SIG-M5 treated with dmso at 0.1 percent for 504 hours (cell line): ENCODE measurements at regions not wholly inside any gene's neighbourhood (a gene's known extent, or its start where the extent isn't known, plus 50 kb on each side); places are given as distances from the start of the nearest gene placed in this dataset.

Source experiments
- DNase-seq: peaks from one replicate; lab custom pipeline; 2025; ENCODE audit not compliant: unreplicated experiment; lab: John Stamatoyannopoulos, UW

DNA sequence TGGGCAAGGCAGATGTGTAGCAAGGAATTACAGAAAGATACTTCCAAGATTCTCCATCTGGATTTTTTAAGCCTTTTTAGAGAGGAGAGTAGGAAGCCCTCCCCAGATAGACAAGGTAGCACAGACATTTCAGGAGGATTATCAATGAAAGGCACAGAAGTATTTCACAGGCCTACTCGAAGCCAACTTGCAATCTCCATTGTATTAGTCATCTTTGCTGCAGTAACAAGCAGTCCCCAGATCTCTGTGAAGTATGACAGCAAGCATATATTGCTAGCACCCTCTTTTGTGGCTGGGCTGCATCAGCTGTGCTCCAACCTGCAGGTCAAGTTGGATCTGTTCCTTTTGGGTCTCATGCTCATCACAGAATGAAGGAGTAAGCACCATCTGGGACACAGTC is 101.6 kb downstream of the MAF start:
- no peak for DNase-seq

DNA sequence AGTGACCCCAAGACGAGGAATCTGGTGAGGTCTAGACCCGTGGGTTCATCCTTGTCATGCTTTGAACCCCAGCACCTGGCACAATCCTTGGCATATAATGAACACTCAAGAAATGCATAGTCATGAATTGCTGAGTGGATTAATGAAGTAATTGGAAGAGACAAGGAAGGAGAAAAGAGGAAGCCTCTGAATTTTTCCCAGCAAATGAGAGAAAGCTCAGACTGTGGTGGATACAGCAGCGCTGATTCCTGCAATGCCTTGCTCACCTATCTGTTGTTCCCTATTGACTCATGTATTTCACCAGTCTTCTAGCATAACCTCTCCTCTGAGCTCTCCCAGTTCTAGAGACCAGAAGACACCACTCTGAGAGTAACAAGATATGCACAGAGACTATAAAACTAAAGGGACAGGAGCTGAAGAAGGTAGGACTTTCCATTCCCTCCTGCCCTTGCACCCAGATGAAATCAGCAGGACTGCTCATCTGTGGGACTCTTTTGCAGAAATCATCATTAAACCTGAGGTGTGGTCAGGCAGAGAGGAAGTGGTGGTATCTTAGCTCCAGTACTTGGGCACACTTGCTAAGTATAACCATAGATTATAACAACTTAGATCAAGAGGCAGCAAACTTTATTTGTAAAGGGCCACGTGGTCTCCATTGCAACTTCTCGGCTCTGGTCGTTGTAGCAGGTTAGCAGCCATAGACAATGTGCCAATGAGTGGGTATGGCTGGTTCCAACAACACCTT is 102.8 kb downstream of the MAF start:
- no peak for DNase-seq

DNA sequence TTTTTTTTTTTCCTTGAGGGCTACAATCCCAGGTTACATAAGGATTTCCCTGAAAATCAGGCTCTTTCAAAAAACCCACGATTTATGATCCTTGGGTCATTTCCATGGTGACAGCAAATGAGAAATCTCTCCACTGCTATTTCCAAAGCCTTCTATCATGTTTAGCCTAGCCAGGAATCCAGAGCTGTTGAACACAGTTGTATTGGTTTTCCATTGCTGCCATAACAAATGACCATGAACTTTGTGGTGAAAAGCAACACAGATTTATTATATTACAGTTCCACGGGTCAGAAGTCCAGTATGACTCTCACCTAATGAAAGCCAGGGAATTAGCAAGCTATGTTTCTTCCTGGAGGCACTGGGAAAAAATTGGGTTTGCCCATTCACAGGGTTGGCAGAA is 106.6 kb downstream of the MAF start:
- no peak for DNase-seq

DNA sequence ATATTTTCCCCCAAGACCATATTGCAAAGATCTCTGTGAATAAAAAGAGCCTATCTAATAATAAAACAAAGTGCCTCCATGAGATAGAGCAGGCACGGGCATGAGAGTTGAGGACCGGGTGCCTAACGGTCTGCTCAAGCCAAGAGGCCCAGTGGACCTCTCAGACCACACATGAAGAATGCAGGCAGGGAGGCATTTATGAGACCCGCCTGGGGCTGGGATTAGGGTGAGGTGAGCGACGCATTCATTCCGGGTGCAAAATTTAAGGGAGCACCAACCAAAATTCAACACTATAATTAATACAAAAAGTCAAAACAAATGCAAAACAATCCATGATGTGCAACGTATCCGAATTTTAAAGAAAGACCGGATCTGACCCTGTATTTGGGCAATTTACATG is 108.5 kb downstream of the MAF start:
- DNase-seq = no peak

DNA sequence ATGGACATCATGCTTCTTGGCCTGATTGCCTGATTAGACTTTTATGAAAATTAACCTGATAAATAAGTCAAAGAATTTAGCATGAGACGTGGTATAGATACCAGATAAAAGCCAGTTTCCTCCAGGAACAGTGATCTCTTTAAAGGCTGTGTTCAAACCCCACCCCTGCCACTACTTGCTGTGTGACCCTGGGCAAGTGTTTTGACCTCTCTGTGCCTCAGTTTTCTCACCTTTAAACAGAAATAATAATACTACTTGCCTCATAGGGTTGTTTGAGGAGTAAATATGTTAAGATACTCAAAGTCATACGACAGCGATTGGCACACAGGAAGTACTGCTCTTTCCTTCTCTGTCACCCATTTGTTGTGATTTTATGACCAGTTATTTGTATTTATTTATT is 115.5 kb downstream of the MAF start:
- no peak for DNase-seq

DNA sequence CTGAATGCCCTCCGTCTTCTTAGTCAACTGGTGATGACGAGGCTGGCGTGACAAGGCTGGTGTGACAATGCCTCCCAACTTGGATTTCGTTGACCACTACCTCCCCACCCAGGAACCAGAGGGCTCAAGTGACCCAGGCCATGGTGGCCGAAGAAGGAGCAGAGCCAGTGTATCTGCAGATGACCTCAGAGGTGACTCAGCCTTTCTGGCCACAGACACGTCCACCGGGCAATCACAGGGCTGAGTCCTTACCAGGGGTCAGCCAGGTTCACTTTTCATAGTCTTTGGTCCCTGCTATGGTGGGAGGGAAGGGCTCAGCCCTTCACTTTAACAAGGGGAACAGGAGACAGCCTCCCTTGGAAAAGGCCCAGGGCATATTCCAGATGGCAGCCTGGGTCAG is 116.3 kb downstream of the MAF start:
- DNase-seq = no peak

DNA sequence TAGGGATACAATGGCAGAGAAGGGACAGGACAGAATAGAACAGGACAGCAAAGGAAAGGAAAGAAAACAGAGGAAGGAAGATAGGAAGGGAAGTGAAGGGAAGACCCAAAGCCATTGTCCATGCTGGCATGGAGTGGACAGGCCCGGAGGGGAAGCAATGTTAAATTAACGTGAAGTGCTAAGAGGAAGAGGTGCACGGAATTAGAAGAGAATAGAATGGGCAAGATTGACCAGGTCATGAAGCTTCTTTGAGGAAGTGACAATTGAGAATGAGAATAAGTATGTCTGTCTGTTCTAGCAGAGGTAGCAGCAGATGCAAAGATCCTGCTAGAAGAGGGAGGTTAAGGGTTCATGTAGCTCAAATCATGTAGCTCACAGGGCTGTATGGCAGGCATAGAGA is 117.2 kb downstream of the MAF start:
- no peak for DNase-seq

DNA sequence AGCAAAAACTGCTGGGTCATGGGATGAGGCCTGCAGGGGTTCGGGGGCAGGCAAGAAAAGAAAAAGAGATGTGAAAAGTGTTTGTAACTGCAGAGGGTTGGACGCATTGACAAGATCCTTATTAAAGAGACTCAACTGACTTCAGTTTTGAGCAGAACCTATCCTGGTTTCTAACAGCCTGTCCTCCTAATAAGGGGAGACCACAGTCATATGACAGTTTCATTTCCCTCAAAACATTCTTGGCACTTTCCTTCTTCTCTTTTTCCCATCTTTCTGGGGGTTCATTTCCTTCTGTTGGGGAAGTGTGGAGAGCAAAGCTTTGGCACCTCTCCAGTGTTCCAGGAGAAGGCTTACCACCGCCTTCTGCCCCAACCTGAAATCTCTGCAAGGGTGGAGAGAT is 118.5 kb downstream of the MAF start:
- no peak for DNase-seq

DNA sequence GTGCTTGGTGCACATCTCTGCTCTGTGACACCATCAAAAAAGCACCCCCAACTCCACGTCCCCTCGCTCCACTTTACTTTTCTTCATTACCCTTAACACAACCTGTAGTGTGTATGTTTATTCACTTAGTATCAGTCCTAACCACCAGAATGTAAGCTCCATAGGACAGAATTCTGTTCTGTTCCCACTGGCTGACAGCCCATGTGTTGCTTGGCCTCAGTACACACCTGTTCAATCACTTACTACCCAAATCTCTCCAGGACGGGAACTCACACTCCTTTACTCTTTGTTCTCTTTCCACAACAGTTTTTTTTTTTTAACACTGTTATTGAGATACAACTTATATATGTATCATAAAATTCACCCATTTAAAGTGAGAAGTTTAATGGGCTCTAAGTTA is 119.6 kb downstream of the MAF start:
- DNase-seq = no peak

DNA sequence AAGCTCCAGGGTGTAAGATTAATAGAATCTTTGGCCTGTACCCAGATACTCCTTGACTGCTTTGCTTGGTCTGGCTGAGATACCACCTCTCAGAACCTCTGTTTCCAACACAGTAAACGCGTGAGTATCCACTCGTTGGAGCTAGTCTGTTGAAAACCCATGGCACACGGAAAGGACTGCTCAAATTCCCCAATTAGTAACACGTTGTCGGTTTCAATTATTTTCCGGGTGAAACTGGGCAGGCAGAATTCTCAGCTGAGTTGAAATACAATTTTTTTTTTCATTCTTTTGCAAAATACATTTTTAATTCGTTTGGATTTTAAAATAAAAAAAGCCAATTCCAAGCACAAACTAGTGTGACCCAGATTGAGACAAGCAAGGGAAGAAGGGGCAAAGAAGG is 120.5 kb downstream of the MAF start:
- DNase-seq = no peak

DNA sequence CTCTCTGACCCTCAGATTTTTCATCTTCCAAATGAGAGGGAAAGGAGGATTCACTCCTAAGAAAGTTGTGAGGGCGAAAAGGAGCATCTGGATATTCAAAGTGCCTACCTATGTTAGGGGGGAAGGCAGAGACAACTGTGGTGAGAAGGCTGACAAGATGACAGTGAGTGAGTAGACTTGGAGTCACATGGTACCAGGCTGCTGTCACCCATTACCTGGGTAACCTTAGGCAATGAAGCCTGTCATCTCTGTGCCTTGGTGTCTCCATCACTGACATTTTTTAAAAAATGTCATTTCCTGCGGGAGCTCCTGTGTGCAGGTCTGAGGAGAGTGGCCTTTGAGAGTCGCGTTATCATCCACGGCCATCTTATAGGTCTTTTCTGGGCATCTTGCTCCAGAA is 124.0 kb downstream of the MAF start:
- no peak for DNase-seq

DNA sequence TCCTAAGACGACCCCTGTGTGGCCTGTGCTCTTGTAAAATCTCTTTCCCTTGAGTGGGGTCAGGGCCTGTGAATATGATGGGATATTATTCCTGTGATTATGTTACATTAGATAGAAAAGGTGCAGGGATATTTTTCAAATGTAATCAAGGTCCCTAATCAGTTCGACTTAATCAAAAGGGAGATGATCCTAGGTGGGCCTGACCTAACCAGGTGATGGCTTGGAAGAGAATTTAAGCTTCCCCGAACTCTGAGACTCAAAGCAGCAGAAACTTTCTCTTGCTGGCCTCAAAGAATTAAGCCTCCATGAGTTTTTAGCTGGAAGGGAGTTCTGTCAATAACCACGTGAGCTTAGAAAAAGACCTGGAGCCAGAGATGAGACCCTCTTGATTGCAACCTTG is 124.7 kb downstream of the MAF start:
- no peak for DNase-seq

DNA sequence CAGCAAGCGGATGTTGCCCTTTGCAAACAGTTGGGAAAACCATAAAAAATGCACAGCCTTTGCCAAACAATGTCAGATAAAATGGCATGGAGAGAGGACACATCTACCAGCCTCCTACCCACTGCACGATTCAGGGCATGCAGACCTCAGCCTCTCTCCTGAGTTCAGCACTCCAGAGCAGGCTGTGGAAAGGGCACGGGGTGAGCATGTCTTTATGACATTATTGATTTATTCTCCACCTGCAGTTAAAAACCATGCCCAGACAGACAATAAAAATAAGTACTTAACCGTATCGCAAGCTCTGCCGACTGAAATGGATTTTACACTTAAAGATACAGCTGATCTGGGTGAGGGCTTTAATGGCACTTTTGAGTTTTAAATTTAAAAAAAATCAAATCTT is 127.1 kb downstream of the MAF start:
- DNase-seq = no peak

DNA sequence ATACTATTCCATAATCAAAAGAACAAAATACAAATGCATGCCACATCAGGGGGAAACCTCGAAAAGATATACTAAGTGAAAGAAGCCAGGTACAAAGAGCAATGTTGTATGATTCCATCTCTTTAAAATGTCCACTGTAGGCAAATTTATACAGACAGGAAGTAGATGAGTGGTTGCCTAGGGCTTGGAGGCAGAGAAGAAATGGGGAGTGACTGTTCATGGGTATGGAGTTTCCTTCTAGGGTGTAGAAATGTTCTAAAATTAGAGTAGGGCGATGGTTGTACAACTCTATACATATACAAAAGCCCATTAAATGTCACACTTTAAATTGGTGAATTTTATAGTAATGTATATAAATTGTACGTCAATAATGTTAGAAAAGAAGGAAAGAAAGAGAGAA is 128.1 kb downstream of the MAF start:
- DNase-seq = no peak

DNA sequence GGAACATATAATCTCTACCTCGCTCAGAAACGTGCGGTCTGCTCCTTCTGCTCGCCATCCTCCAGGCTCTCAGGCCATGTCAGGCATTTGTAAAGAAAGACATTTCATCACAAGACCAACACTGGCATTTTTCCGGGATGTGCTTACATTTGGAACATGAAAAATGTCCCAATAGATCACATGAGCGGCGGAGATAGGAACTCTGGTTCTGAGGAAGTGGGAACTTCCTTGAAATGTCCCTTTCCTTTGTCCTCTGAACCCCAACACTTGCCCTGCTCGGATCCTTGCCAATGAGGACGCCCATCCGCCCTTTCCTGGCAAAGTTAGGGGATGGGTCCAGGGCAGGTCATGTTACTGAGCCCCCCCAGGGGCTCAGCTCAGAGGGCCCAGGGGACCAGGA is 130.5 kb downstream of the MAF start:
- no peak for DNase-seq

DNA sequence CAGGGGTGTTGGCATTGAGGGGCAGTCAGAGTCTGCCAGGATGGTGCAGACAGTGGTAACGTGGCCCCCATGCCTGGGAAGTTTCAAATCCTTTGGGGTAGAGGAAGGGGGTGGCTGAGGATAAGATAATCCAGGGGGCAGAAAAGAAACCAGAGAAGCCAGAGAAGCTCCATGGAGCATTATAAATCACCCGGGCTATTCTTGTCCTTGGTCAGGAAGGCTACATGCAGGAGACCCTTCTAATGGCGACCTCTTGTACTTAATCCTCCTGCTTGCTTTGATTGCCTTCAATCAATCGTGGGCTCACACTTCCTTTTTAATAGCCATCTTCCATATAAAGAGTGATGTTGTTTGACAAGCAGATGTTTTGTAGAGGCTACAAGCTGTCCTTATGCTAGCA is 131.9 kb downstream of the MAF start:
- no peak for DNase-seq

DNA sequence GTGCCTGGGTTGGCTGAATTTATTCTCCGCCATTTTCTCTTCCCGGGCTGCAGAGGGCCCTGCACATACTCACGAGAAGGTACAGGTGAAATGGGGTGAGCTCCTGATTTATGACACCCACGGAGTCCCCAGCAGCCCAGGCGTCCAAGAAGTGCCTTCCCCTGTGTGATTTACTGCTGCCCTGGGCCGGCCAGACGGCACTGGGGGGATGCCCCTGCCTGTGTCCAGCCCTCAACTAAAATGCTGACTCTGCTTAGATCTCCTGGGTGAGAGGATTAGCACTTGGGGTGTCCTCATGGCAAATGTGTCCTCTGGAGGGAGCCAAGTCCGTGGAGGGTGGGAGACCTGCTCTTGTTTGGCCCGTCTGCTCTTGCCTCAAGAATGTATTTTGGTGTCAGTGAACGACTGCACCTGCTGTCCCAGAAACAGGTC is 132.4 kb downstream of the MAF start:
- DNase-seq = no peak

DNA sequence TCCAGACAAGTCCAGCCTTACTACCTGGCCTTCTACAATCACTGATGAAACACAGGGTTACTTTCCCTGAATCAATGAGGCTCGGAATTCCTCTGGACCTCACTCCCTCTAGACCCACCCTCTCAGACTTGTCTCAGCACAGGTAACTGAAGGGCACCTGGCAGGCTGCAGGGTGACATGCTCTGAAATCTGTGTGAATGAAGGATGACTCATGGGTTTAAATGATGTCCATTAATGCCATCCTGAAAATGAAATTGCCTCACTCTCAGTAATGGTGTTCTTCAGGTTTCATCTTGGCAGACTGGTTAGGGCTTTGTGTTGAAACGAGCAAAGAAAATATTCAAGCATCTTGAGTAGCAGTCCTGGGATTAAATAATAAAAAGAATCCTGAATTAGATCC is 134.4 kb downstream of the MAF start:
- peak; percentile 4 for DNase-seq

DNA sequence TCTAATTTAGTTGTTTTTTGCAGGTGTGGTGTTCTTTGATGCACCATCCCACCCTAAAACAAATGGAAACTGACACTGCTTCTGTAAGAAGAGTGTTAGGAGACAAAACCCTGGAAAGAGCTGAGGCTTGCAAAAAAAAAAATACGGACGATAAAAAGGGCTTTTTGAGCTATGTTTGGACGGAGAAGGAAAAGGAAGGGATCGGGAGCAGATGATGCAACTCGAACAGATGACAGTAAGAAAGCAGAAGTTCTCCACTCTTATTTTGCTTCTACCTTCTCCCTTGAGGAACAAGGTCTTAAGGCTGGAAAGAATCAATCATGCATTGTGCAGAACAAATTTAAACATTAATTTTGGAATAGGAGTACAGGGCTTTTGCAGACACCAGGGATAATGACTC is 136.7 kb downstream of the MAF start:
- DNase-seq = no peak

DNA sequence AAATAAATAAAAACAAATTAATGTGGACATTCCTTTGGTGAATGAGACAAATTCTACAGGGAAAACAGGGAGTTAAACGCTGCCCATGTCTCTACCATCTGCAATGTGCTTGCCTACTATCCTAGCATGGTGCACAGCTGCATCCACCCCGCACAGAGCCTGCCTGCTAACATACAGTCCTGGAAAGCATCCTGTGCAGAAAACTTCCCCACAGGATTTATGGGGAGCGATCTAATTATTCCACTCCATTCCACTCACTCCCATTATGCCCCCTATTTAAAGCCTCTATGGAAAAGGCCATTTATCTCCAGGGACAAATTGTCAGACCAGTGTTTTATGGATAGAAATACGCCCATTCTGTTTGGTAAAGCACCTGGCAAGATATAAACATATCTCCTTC is 144.5 kb downstream of the MAF start:
- no peak for DNase-seq

DNA sequence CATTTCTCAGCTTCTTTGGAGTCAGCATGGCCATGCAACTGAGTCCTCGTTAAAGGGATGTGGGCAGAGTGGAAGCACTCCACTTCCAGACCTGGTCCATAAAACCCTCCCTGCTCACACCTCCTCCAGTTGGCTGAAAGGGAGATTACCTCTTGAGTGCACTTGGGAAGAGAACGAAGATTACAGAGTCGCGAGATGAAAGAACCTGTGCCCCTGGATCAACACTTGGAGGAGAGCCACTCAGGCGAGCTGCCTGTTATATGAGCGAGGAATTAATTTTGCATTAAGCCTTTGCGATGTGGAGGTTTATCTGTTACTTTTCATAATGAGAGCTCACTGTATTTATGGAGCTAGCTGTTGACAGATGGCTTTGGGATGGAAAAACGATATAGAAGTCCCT is 147.9 kb downstream of the MAF start:
- DNase-seq = no peak

DNA sequence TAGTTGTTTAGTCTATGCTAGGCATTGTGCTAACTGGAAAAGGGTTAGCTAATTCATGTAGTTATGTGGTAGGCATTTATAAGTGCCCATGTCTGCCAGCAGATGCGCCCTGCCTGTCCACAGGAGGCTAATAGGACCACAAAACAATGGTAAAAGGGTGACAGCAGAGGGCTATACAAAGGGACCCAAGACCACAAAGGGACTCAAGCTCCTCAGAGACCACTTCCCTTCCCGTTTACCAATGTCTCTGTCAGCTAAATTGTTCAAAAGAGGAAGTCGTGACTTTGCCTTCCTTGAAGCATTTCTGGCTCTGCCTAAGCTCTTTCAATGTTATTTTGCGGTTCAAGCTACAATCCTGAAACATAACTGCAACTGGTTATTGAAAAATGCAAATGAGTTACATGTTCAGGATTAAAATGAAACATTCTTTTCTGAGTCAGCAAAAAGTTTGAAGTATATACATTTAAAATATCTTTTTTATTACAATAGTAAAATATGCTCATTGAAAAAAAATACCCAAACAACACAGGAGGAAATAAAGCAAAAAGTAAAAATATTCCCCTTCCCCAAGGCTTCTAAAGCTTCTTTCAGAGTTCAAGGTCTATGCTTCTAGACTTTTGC is 149.2 kb downstream of the MAF start:
- peak; percentile 76 for DNase-seq

DNA sequence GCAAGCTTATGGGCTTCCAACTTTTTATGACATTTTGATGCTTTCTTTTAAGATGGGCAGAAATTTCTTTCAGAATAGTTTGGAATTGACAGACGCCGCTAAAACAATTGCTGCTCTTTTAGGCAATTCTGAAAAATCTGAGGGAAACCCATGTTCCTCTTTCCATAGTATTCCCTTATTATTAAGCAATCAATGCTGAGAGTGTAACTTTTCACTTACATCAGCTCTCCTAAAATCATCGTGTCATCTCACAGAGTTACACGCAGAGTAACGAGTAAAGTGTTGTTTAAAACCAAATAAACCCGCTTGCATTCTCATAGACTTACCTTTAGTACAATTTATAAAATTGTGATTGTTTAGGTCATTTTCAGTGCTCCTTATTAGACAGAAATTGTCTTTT is 150.6 kb downstream of the MAF start:
- no peak for DNase-seq
